Fibroblast of lung (primary cell): ENCODE measurements at regions not wholly inside any gene's neighbourhood (a gene's known extent, or its start where the extent isn't known, plus 50 kb on each side); places are given as distances from the start of the nearest gene placed in this dataset.

ENCODE experiments used
- EZH2 ChIP-seq: IDR thresholded peaks from 2 replicates; pipeline ENCODE4 v1.5.1; 2012; ENCODE audit warnings: low read length, control low read depth, mild to moderate bottlenecking; ENCODE audit errors: missing control alignments
- TF ChIP-seq, protein P1 (sequence below), 2 donors: IDR thresholded peaks in 1 of 2; conservative IDR thresholded peaks in 1 of 2; 1 replicate in 1 of 2; 2 replicates in 1 of 2; pipeline ENCODE4 v1.5.1; 2011 to 2012; ENCODE audit warnings: low read length in 2 of 2, control low read depth in 1 of 2, inconsistent platforms in 1 of 2, low read depth in 1 of 2, mild to moderate bottlenecking in 1 of 2

DNA sequence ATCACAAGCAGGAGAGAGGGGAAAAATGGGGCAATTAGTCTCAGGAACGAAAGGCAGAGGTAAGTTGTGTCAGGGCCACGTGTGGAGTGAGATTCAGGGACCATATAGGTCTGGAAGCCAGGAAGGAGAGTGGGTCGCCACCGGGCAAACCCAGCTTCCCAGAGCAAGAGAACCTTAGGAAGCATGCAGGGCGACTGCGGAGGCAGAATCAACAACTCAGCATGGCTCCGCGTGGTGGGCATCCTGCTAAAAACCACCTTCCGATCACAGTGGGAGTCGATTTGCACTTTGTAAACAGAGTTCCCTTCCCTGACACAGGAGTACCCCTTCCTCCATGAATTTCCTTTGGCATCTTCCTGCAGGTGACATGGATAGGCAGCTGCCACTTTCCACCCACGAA, 114.6 kb downstream of the TTC32 start:
- TF ChIP-seq, protein P1, sequence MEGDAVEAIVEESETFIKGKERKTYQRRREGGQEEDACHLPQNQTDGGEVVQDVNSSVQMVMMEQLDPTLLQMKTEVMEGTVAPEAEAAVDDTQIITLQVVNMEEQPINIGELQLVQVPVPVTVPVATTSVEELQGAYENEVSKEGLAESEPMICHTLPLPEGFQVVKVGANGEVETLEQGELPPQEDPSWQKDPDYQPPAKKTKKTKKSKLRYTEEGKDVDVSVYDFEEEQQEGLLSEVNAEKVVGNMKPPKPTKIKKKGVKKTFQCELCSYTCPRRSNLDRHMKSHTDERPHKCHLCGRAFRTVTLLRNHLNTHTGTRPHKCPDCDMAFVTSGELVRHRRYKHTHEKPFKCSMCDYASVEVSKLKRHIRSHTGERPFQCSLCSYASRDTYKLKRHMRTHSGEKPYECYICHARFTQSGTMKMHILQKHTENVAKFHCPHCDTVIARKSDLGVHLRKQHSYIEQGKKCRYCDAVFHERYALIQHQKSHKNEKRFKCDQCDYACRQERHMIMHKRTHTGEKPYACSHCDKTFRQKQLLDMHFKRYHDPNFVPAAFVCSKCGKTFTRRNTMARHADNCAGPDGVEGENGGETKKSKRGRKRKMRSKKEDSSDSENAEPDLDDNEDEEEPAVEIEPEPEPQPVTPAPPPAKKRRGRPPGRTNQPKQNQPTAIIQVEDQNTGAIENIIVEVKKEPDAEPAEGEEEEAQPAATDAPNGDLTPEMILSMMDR (conservative IDR thresholded peaks at IDR 0.05 in 1 of 2, IDR thresholded peaks at IDR 0.05 in 1 of 2; ENCODE audit: low read depth in 1 of 2, low read length in 2 of 2) = no peak
- no peak for TF ChIP-seq EZH2
